ENCODE measurements at regions not wholly inside any gene's neighbourhood (a gene's known extent, or its start where the extent isn't known, plus 50 kb on each side); places are given as distances from the start of the nearest gene placed in this dataset.

DNA sequence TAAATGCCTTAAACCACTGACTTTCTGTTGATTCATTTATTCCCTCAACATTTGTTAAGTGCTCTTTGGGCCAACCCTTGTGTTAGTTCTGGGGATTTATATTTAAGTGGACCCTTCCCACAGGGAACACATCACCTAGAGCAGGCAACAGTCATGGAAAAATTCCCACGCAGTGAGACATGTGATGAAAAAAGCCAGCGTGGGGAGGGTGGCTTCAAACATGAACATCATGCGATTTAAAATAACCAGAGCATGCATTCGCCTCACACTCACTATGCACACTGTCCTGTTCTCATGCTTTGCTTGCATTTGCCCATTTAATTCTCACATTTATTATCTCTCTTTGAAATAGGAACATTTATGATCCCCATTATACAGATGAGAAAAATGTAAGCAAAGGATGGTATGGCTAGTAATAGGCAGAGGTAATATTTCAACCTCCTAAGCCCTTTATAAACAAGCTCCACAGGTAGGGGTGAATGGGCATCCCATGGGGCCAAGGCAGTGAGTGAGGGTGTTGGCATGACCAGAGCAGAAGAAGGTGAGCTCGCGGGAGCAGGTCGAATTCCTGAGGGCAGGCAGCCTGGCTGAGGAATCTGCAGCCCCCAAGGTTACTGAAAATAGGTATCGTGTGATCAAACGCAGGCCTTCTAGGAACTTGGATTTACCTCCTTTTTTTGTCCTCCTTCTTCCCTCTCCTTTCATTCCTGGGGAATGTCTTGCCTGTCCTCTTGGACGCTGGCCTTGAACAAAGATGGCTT is 297.8 kb downstream of the MYCN start:
- Histone ChIP-seq H3K23ac (ENCODE audit: insufficient read length, low read depth, low read length) (no peak overlapping the region), H3K14ac (ENCODE audit: insufficient read depth, low read length) (no peak overlapping the region), H4K91ac (ENCODE audit: insufficient read length, low read depth, low read length) (no peak overlapping the region), H4K20me1 (ENCODE audit: control insufficient read depth, insufficient read depth, insufficient read length) (no peaks in the 10 kb centered on the region), H3K4me2 (ENCODE audit: insufficient read depth, insufficient read length, low read length) (no peak overlapping the region), H2BK15ac (ENCODE audit: low read depth, low read length) (no peak overlapping the region), H3K23me2 (ENCODE audit: insufficient read length, low read depth, low read length, poor library complexity, severe bottlenecking) (no peaks in the 10 kb centered on the region), H2AFZ (ENCODE audit: low read length) (no peak overlapping the region), H2AK5ac (ENCODE audit: insufficient read length, low read length) (no peak overlapping the region), H3K18ac (ENCODE audit: insufficient read length, low read depth, low read length) (no peak overlapping the region), H3K56ac (ENCODE audit: insufficient read length, low read depth, low read length) (peak overlapping the region; percentile 73), H3K9me3 (ENCODE audit: control insufficient read depth, low read depth, low read length) (no peaks in the 10 kb centered on the region), H3K4me1 (ENCODE audit: insufficient read depth, low read length) (peaks cover 7% of the 10 kb centered on the region; the same call in 1 of the 2 replicates), H2BK20ac (ENCODE audit: low read depth, low read length, poor library complexity, severe bottlenecking) (no peak overlapping the region), H3K4ac (ENCODE audit: low read depth, low read length) (no peak overlapping the region), H3K79me1 (ENCODE audit: insufficient read depth, low read depth, low read length, poor library complexity, severe bottlenecking) (no peaks in the 10 kb centered on the region), H3K9ac (ENCODE audit: extremely low read depth, insufficient read length, low read length) (no peak overlapping the region), H4K8ac (replicated peaks; ENCODE audit: insufficient read length, low read depth, low read length) (no peak overlapping the region), H2BK5ac (ENCODE audit: insufficient read length, low read length) (no peak overlapping the region), H3K27ac (ENCODE audit: insufficient read length, low read depth, low read length) (no peak overlapping the region), H4K5ac (ENCODE audit: insufficient read length, low read depth, low read length) (no peak overlapping the region), H3K79me2 (ENCODE audit: insufficient read depth, low read length) (no peaks in the 10 kb centered on the region; the same call in 1 of the 2 replicates), H3K27me3 (ENCODE audit: insufficient read depth, low read length) (no peaks in the 10 kb centered on the region), H3T11ph (ENCODE audit: low read length) (no peak overlapping the region), H2BK120ac (ENCODE audit: low read depth, low read length, poor library complexity, severe bottlenecking) (no peak overlapping the region), H2BK12ac (ENCODE audit: insufficient read length, low read depth, low read length) (no peak overlapping the region)
- H3K4me3 Mint-ChIP-seq = no peak overlapping the region
- peak overlapping the region in 1 of 3 experiments; percentile 31; a peak in 1 of 7 replicates for H3K27ac Mint-ChIP-seq
- TF ChIP-seq, protein P1, sequence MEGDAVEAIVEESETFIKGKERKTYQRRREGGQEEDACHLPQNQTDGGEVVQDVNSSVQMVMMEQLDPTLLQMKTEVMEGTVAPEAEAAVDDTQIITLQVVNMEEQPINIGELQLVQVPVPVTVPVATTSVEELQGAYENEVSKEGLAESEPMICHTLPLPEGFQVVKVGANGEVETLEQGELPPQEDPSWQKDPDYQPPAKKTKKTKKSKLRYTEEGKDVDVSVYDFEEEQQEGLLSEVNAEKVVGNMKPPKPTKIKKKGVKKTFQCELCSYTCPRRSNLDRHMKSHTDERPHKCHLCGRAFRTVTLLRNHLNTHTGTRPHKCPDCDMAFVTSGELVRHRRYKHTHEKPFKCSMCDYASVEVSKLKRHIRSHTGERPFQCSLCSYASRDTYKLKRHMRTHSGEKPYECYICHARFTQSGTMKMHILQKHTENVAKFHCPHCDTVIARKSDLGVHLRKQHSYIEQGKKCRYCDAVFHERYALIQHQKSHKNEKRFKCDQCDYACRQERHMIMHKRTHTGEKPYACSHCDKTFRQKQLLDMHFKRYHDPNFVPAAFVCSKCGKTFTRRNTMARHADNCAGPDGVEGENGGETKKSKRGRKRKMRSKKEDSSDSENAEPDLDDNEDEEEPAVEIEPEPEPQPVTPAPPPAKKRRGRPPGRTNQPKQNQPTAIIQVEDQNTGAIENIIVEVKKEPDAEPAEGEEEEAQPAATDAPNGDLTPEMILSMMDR (conservative IDR thresholded peaks at IDR 0.05) = no peak
- WGBS (ENCODE audit: extremely low coverage, insufficient read length, low lambda C conversion rate) = no CpG with 5 or more reads among the region's 10 CpGs
- no peak for DNase-seq
- H3K9me3 Mint-ChIP-seq = peaks cover 0 to 2% of the 10 kb centered on the region in 2 experiments; a peak in 2 of 5 replicates
- H3K4me1 Mint-ChIP-seq = peaks cover 22 to 30% of the 10 kb centered on the region in 2 experiments
- H3K36me3 Mint-ChIP-seq (ENCODE audit: insufficient read depth in 1 of 3, low read depth in 3 of 3) = no peaks in the 10 kb centered on the region
- 0 out of 2 replicates have a peak, but pooled peaks cover 1% of the 10 kb centered on the region for H3K27me3 Mint-ChIP-seq (ENCODE audit: low read depth)

All from H9 (cell line).